Endodermal cell (in vitro differentiated cells): ENCODE measurements at regions not wholly inside any gene's neighbourhood (a gene's known extent, or its start where the extent isn't known, plus 50 kb on each side); places are given as distances from the start of the nearest gene placed in this dataset.

ENCODE experiments used
- DNase-seq: peaks from one replicate; pipeline ENCODE4 v3.0.0-alpha.2; 2017
- H3K27ac ChIP-seq: 2 replicates; pipeline ENCODE4 v1.5.1; 2013; ENCODE audit warnings: mild to moderate bottlenecking, low read depth, low read length, moderate library complexity
- H3K27me3 ChIP-seq: 2 replicates; pipeline ENCODE4 v1.6.1; 2013; ENCODE audit warnings: mild to moderate bottlenecking, low read length, moderate library complexity; ENCODE audit not compliant: insufficient read depth, control insufficient read depth, poor library complexity, severe bottlenecking
- H3K36me3 ChIP-seq: 2 replicates; pipeline ENCODE4 v1.7.0; 2013; ENCODE audit warnings: mild to moderate bottlenecking, low read length, moderate library complexity; ENCODE audit not compliant: control insufficient read depth, insufficient read depth
- H3K4me1 ChIP-seq: one replicate; pipeline ENCODE4 v1.7.0; 2013; ENCODE audit warnings: low read length; ENCODE audit not compliant: control insufficient read depth, insufficient read depth
- H3K4me3 ChIP-seq: 2 replicates; pipeline ENCODE4 v1.5.1; 2013; ENCODE audit warnings: mild to moderate bottlenecking, low read length, moderate library complexity
- H3K9ac ChIP-seq: 2 replicates; pipeline ENCODE4 v1.6.1; 2013; ENCODE audit warnings: mild to moderate bottlenecking, low read length, moderate library complexity; ENCODE audit not compliant: poor library complexity, severe bottlenecking; ENCODE audit errors: extremely low read depth
- H3K9me3 ChIP-seq: 2 replicates; pipeline ENCODE4 v1.6.1; 2013; ENCODE audit warnings: mild to moderate bottlenecking, low read length, moderate library complexity; ENCODE audit not compliant: control insufficient read depth
- H3K27ac Mint-ChIP-seq: 2 replicates; pipeline ENCODE4 v1.8.0; 2020; ENCODE audit warnings: mixed read lengths
- H3K27me3 Mint-ChIP-seq: 2 replicates; pipeline ENCODE4 v1.8.0; 2021; ENCODE audit warnings: mild to moderate bottlenecking, mixed read lengths; ENCODE audit not compliant: insufficient read depth
- H3K36me3 Mint-ChIP-seq: 2 replicates; pipeline ENCODE4 v1.8.0; 2020; ENCODE audit warnings: low read depth, mixed read lengths
- H3K4me1 Mint-ChIP-seq: 2 replicates; pipeline ENCODE4 v1.8.0; 2020; ENCODE audit warnings: mixed read lengths
- H3K4me3 Mint-ChIP-seq: 2 replicates; pipeline ENCODE4 v1.8.0; 2020; ENCODE audit warnings: mild to moderate bottlenecking, moderate library complexity, mixed read lengths
- H3K9me3 Mint-ChIP-seq: 2 replicates; pipeline ENCODE4 v1.8.0; 2020; ENCODE audit warnings: mild to moderate bottlenecking, mixed read lengths
- CTCF ChIP-seq: fragments of 200-600 bp; sonication (generic); conservative IDR thresholded peaks from 2 replicates; pipeline ENCODE4 v1.5.0; 2021; ENCODE audit warnings: antibody characterized with exemption, mild to moderate bottlenecking
- WGBS, 2 experiments: methylation state at CpG; one replicate each; pipeline versions ENCODE4 v1.1.5 to v1.1.7; 2013; ENCODE audit warnings: missing lambda C conversion rate in 2 of 2, mixed read lengths in 1 of 2; ENCODE audit not compliant: insufficient coverage in 1 of 2, insufficient read length in 1 of 2; 5-methylcytosine and 5-hydroxymethylcytosine counted together

GRCh38 chr12:130007771-130008170 lies 103.9 kb upstream of the TMEM132D start:
- H3K9me3 Mint-ChIP-seq, result no peaks in the 10 kb centered on the region
- no peaks in the 10 kb centered on the region for H3K9me3 ChIP-seq
- no peak for DNase-seq
- H3K36me3 Mint-ChIP-seq, result no peaks in the 10 kb centered on the region
- no peak overlapping the region for H3K27ac ChIP-seq
- peaks cover 21% of the 10 kb centered on the region for H3K27me3 ChIP-seq
- H3K27ac Mint-ChIP-seq, result no peak overlapping the region
- H3K4me3 Mint-ChIP-seq, result no peak overlapping the region
- H3K36me3 ChIP-seq, result no peaks in the 10 kb centered on the region
- no peak overlapping the region for H3K9ac ChIP-seq
- no peak overlapping the region for H3K4me3 ChIP-seq
- peaks cover 56% of the 10 kb centered on the region for H3K27me3 Mint-ChIP-seq
- no peak for TF ChIP-seq CTCF
- H3K4me1 Mint-ChIP-seq, result peaks cover 11% of the 10 kb centered on the region
- WGBS, 2 experiments, result 87 to 89% methylated on average over 7 to 15 of the region's 15 CpGs
- no peaks in the 10 kb centered on the region for H3K4me1 ChIP-seq

DNA sequence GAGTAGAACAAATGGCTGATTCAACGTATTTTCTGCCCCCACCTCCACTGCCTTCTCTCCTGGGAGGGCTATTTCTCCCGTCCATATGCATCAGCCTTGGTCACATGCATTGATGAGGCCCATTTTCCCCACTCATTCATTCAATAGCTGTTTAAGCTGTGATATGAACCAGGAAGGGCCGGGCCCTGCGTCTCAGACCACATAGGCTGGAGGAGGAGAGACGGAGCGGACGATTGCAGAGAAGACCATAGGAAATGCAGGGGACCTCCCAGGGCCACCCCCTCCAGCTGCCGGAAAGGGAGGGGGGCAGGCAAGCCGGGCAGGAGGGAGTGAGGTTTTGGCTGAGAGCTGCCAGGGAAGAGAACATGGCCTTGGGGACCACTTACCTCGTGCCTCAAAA lies 104.4 kb upstream of the TMEM132D start:
- no peak overlapping the region for H3K4me3 ChIP-seq
- Mint-ChIP-seq H3K36me3 (no peaks in the 10 kb centered on the region), H3K27ac (no peak overlapping the region), H3K4me3 (no peak overlapping the region), H3K4me1 (peaks cover 11% of the 10 kb centered on the region), H3K27me3 (peaks cover 54% of the 10 kb centered on the region), H3K9me3 (no peaks in the 10 kb centered on the region)
- WGBS, 2 experiments, result 83 to 85% methylated on average over 6 to 10 of the region's 10 CpGs
- no peaks in the 10 kb centered on the region for H3K9me3 ChIP-seq
- no peaks in the 10 kb centered on the region for H3K4me1 ChIP-seq
- H3K27ac ChIP-seq, result no peak overlapping the region
- no peak for DNase-seq
- no peak for TF ChIP-seq CTCF
- H3K9ac ChIP-seq, result no peak overlapping the region
- H3K27me3 ChIP-seq, result peaks cover 22% of the 10 kb centered on the region
- no peaks in the 10 kb centered on the region for H3K36me3 ChIP-seq

GRCh38 chr12:130009961-130010360 lies 106.1 kb upstream of the TMEM132D start:
- Mint-ChIP-seq H3K4me3 (no peak overlapping the region), H3K9me3 (no peaks in the 10 kb centered on the region), H3K27me3 (peaks cover 57% of the 10 kb centered on the region), H3K27ac (no peak overlapping the region), H3K36me3 (no peaks in the 10 kb centered on the region), H3K4me1 (peaks cover 14% of the 10 kb centered on the region)
- Histone ChIP-seq H3K4me3 (no peak overlapping the region), H3K36me3 (no peaks in the 10 kb centered on the region), H3K27ac (no peak overlapping the region), H3K4me1 (no peaks in the 10 kb centered on the region), H3K9ac (no peak overlapping the region), H3K9me3 (no peaks in the 10 kb centered on the region), H3K27me3 (peaks cover 38% of the 10 kb centered on the region)
- TF ChIP-seq CTCF, result no peak
- WGBS, 2 experiments, result 89 to 99% methylated on average over 9 to 16 of the region's 16 CpGs
- DNase-seq, result no peak
